ENCODE measurements at regions not wholly inside any gene's neighbourhood (a gene's known extent, or its start where the extent isn't known, plus 50 kb on each side); places are given as distances from the start of the nearest gene placed in this dataset.

- POLR2A ChIA-PET, result no interaction called here
- Mint-ChIP-seq H3K4me3 (no peak overlapping the region), H3K36me3 (ENCODE audit: low read depth) (no peaks in the 10 kb centered on the region), H3K27ac (no peak overlapping the region), H3K4me1 (no peaks in the 10 kb centered on the region), H3K9me3 (peaks cover 2% of the 10 kb centered on the region), H3K27me3 (peaks cover 5% of the 10 kb centered on the region)
- no peak for ATAC-seq (ENCODE audit: low read depth)
- DNase-seq, result no peak
- CTCF ChIA-PET, result no interaction called here
- TF ChIP-seq, protein P1, sequence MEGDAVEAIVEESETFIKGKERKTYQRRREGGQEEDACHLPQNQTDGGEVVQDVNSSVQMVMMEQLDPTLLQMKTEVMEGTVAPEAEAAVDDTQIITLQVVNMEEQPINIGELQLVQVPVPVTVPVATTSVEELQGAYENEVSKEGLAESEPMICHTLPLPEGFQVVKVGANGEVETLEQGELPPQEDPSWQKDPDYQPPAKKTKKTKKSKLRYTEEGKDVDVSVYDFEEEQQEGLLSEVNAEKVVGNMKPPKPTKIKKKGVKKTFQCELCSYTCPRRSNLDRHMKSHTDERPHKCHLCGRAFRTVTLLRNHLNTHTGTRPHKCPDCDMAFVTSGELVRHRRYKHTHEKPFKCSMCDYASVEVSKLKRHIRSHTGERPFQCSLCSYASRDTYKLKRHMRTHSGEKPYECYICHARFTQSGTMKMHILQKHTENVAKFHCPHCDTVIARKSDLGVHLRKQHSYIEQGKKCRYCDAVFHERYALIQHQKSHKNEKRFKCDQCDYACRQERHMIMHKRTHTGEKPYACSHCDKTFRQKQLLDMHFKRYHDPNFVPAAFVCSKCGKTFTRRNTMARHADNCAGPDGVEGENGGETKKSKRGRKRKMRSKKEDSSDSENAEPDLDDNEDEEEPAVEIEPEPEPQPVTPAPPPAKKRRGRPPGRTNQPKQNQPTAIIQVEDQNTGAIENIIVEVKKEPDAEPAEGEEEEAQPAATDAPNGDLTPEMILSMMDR (IDR thresholded peaks at IDR 0.05), result no peak
- intact Hi-C loops (cut with micrococcal nuclease), result no loop called here
Measured at GRCh38 chr3:72323773-72324172, 524.5 kb downstream of the SHQ1 start.

- Mint-ChIP-seq H3K4me3 (no peak overlapping the region), H3K36me3 (ENCODE audit: low read depth) (no peaks in the 10 kb centered on the region), H3K9me3 (peaks cover 2% of the 10 kb centered on the region), H3K27me3 (no peaks in the 10 kb centered on the region), H3K4me1 (no peaks in the 10 kb centered on the region), H3K27ac (no peak overlapping the region)
- TF ChIP-seq, protein P1 (IDR thresholded peaks at IDR 0.05), result no peak
- intact Hi-C loops (cut with micrococcal nuclease), result no loop called here
- ChIA-PET POLR2A (no interaction called here), CTCF (interaction anchor here (0.9 kb wide), 1 partner anchor 25 kb away, joined by 3 read pairs; no protein-coding TSS in a partner anchor)
- DNase-seq (no peak), ATAC-seq (ENCODE audit: low read depth) (no peak)
Measured at GRCh38 chr3:72322264-72322976, 525.8 kb downstream of the SHQ1 start.

GRCh38 chr3:72320955-72321303 is 527.3 kb downstream of the SHQ1 start:
- POLR2A ChIA-PET, result no interaction called here
- TF ChIP-seq, protein P1 (IDR thresholded peaks at IDR 0.05), result no peak
- no peaks in the 10 kb centered on the region for H3K36me3 Mint-ChIP-seq (ENCODE audit: low read depth)
- no peak for DNase-seq
- H3K27me3 Mint-ChIP-seq, result no peaks in the 10 kb centered on the region
- H3K4me1 Mint-ChIP-seq, result no peaks in the 10 kb centered on the region
- no peak for ATAC-seq (ENCODE audit: low read depth)
- H3K27ac Mint-ChIP-seq, result no peak overlapping the region
- no peak overlapping the region for H3K4me3 Mint-ChIP-seq
- CTCF ChIA-PET, result no interaction called here
- intact Hi-C loops (cut with micrococcal nuclease), result no loop called here
- H3K9me3 Mint-ChIP-seq, result no peaks in the 10 kb centered on the region

DNA sequence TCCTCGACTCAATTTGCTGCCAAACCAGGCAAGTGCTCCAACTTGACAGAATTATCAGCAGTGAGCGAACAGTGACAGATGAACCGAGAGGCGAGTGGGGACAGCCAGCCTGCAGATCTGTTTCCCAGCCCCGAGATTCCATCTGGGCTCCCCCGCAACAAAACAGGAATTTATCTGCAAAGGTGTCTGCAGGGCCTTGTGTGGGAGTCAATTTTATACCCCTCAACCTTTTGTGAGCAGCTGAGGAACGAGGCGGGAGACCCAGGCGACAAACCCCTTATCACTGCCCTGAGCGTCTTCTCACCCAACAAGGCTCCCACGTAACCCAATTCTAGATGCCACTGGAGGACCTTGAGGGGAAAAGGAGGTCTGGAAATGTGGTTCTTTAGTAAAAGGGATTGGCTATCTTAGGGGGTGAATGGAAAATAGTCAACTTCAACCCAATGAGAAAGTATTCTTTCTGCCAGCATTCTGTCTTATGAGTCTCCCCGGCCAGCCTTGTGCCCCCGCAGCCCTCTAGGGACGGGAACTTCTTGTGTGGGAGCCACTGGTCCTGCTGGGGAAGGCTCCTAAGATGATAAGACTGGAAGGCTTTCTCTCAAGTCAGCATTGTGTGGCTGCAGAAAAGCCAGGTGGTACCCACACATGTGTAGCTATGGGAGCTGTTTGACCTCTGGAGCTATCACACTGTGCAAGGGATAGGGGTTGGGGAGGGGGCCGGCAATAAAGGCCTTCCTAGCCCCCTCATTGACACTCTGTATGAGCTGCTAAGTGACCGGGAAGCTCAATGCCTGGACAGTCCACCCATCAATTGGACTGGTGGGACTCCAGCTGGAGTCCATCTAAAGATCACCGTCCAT is 527.9 kb downstream of the SHQ1 start:
- Mint-ChIP-seq H3K27me3 (no peaks in the 10 kb centered on the region), H3K4me1 (no peaks in the 10 kb centered on the region), H3K4me3 (no peak overlapping the region), H3K9me3 (no peaks in the 10 kb centered on the region), H3K36me3 (ENCODE audit: low read depth) (no peaks in the 10 kb centered on the region), H3K27ac (no peak overlapping the region)
- TF ChIP-seq, protein P1 (IDR thresholded peaks at IDR 0.05), result no peak
- no peak for DNase-seq
- ChIA-PET CTCF (no interaction called here), POLR2A (no interaction called here)
- intact Hi-C loops (cut with micrococcal nuclease), result no loop called here
- ATAC-seq (ENCODE audit: low read depth), result no peak
